ENCODE measurements at regions not wholly inside any gene's neighbourhood (a gene's known extent, or its start where the extent isn't known, plus 50 kb on each side); places are given as distances from the start of the nearest gene placed in this dataset.

GRCh38 chr9:78691542-78691941 lies 394.6 kb downstream of the PSAT1 start:
- Histone ChIP-seq H3K4me1 (no peaks in the 10 kb centered on the region), H3K27ac (no peak overlapping the region), H3K27me3 (no peaks in the 10 kb centered on the region), H3K36me3 (ENCODE audit: low read depth, missing control alignments) (no peaks in the 10 kb centered on the region), H3K4me3 (no peak overlapping the region), H3K9me3 (no peaks in the 10 kb centered on the region)
- intact Hi-C loops (cut with DNase I; ENCODE audit: low total_unique reads), result no loop called here
- 91% methylated on average over 2 of the region's 2 CpGs for WGBS, 2 donors
- TF ChIP-seq POLR2A (IDR thresholded peaks at IDR 0.05) (no peak), CTCF (IDR thresholded peaks at IDR 0.05) (no peak)
- DNase-seq, result no peak

- intact Hi-C loops (cut with DNase I; ENCODE audit: low total_unique reads), result no loop called here
These were observed 395.9 kb downstream of the PSAT1 start for GRCh38 chr9:78692871-78693270.

GRCh38 chr9:78694974-78695373 lies 398.0 kb downstream of the PSAT1 start:
- WGBS, 2 donors, result 71 to 80% methylated on average over 7 of the region's 7 CpGs
- Histone ChIP-seq H3K27me3 (no peaks in the 10 kb centered on the region), H3K36me3 (ENCODE audit: low read depth, missing control alignments) (no peaks in the 10 kb centered on the region), H3K9me3 (no peaks in the 10 kb centered on the region), H3K27ac (no peak overlapping the region), H3K4me3 (no peak overlapping the region), H3K4me1 (no peaks in the 10 kb centered on the region)
- intact Hi-C loops (cut with DNase I; ENCODE audit: low total_unique reads), result no loop called here
- TF ChIP-seq POLR2A (IDR thresholded peaks at IDR 0.05), result no peak
- TF ChIP-seq CTCF (IDR thresholded peaks at IDR 0.05), result no peak
- no peak for DNase-seq

More at GRCh38 chr9:78692871-78693270, 395.9 kb downstream of the PSAT1 start:
- Histone ChIP-seq H3K4me3 (no peak overlapping the region), H3K36me3 (ENCODE audit: low read depth, missing control alignments) (no peaks in the 10 kb centered on the region), H3K9me3 (no peaks in the 10 kb centered on the region), H3K4me1 (no peaks in the 10 kb centered on the region), H3K27me3 (no peaks in the 10 kb centered on the region), H3K27ac (no peak overlapping the region)
- TF ChIP-seq CTCF (IDR thresholded peaks at IDR 0.05) (no peak), POLR2A (IDR thresholded peaks at IDR 0.05) (no peak)
- WGBS, 2 donors, result 72 to 81% methylated on average over 3 of the region's 3 CpGs
- DNase-seq, result no peak

GRCh38 chr9:78695519-78695918 lies 398.6 kb downstream of the PSAT1 start:
- 39% methylated on average over 5 of the region's 5 CpGs for WGBS, 2 donors
- H3K9me3 ChIP-seq, result no peaks in the 10 kb centered on the region
- no peak overlapping the region for H3K4me3 ChIP-seq
- no peak for TF ChIP-seq POLR2A (IDR thresholded peaks at IDR 0.05)
- no peak for TF ChIP-seq CTCF (IDR thresholded peaks at IDR 0.05)
- no peak for DNase-seq
- intact Hi-C loops (cut with DNase I; ENCODE audit: low total_unique reads), result no loop called here
- no peak overlapping the region for H3K27ac ChIP-seq
- no peaks in the 10 kb centered on the region for H3K27me3 ChIP-seq
- H3K4me1 ChIP-seq, result no peaks in the 10 kb centered on the region
- H3K36me3 ChIP-seq (ENCODE audit: low read depth, missing control alignments), result no peaks in the 10 kb centered on the region

- TF ChIP-seq POLR2A (IDR thresholded peaks at IDR 0.05) (no peak), CTCF (IDR thresholded peaks at IDR 0.05) (no peak)
- Histone ChIP-seq H3K9me3 (no peaks in the 10 kb centered on the region), H3K4me3 (no peak overlapping the region), H3K27me3 (no peaks in the 10 kb centered on the region), H3K4me1 (no peaks in the 10 kb centered on the region), H3K36me3 (ENCODE audit: low read depth, missing control alignments) (no peaks in the 10 kb centered on the region), H3K27ac (no peak overlapping the region)
- intact Hi-C loops (cut with DNase I; ENCODE audit: low total_unique reads), result no loop called here
- no peak for DNase-seq
- WGBS, 2 donors, result 36 to 48% methylated on average over 1 of the region's 1 CpG
These were observed 400.7 kb downstream of the PSAT1 start for GRCh38 chr9:78697618-78698017.

All from testis (tissue), 2 donors.